HCT116 (cell line): ENCODE measurements at regions not wholly inside any gene's neighbourhood (a gene's known extent, or its start where the extent isn't known, plus 50 kb on each side); places are given as distances from the start of the nearest gene placed in this dataset.

Experiments used
- ATAC-seq: fragments of 200-7000 bp; cut with Tn5 transposase; 2 replicates; pipeline ENCODE4 v1.9.1; 2020; ENCODE audit warnings: mild to moderate bottlenecking, moderate library complexity
- BruUV-seq: library from RNA; stranded (reverse); fragments of 400-500 nt; replicated peaks from 2 replicates; lab custom pipeline; 2021; lab: Mats Ljungman, UMichigan
- CTCF ChIA-PET: fragments of 300-600 bp; sonication (Branson Sonifier 250); formaldehyde crosslinking; loops from one replicate; lab custom pipeline; 2021; ENCODE audit warnings: antibody characterized with exemption; lab: Charles Lee
- POLR2A ChIA-PET: fragments of 300-600, 350-600 bp; sonication (Branson Sonifier 250); formaldehyde crosslinking; loops from one replicate; lab custom pipeline; 2021; ENCODE audit warnings: antibody characterized with exemption; lab: Charles Lee
- RAD21 ChIA-PET, 2 experiments: fragments of 300-600 bp; sonication (Branson Sonifier 250); formaldehyde crosslinking; loops; one replicate each; lab custom pipeline; 2023; ENCODE audit warnings: low total read pairs in 2 of 2; ENCODE audit not compliant: uncharacterized antibody in 2 of 2, unreplicated experiment in 2 of 2, low non-redundant PET in 1 of 2; lab: Charles Lee
- DNase-seq: peaks from one replicate; pipeline ENCODE4 v3.0.0-alpha.2; 2010; ENCODE audit warnings: low read depth, low spot score
- H2AFZ ChIP-seq: fragments of 200-600 bp; shearing (Covaris generic), sonication (generic); 2 replicates; pipeline ENCODE4 v1.6.1; 2017; ENCODE audit warnings: low read depth, mixed run types, mixed read lengths, antibody characterized with exemption, low read length; ENCODE audit not compliant: poor library complexity, severe bottlenecking
- H3K27ac ChIP-seq: 2 replicates; pipeline ENCODE4 v1.5.1; 2012; ENCODE audit warnings: low read depth, low read length
- H3K27me3 ChIP-seq: fragments of 200-600 bp; sonication (generic); 2 replicates; pipeline ENCODE4 v1.6.1; 2016; ENCODE audit warnings: mixed run types, low read length, mixed read lengths; ENCODE audit not compliant: insufficient read depth
- H3K36me3 ChIP-seq, 2 experiments: fragments of 200-500 bp in 1 of 2; fragments of 200-600 bp in 1 of 2; sonication (Bioruptor generic) in 1 of 2; sonication (generic) in 1 of 2; 2 replicates each; pipeline versions ENCODE4 v1.5.1 to v1.6.1; 2014 to 2016; ENCODE audit warnings: low read length in 2 of 2, inconsistent platforms in 1 of 2, mixed read lengths in 1 of 2, mixed run types in 1 of 2; ENCODE audit not compliant: insufficient read depth in 2 of 2, control insufficient read depth in 1 of 2
- H3K4me1 ChIP-seq, 2 experiments: fragments of 200-600 bp in 1 of 2; sonication (generic) in 1 of 2; 2 replicates each; pipeline versions ENCODE4 v1.5.1 to v1.6.1; 2012 to 2017; ENCODE audit warnings: low read length in 2 of 2, inconsistent platforms in 1 of 2, mild to moderate bottlenecking in 1 of 2, mixed read lengths in 1 of 2, mixed run types in 1 of 2, moderate library complexity in 1 of 2; ENCODE audit not compliant: insufficient read depth in 2 of 2, control insufficient read depth in 1 of 2
- H3K4me2 ChIP-seq: fragments of 200-600 bp; sonication (generic); 2 replicates; pipeline ENCODE4 v1.6.1; 2017; ENCODE audit warnings: mixed run types, low read length, mixed read lengths
- H3K4me3 ChIP-seq, 2 experiments: fragments of 200-600 bp in 1 of 2; sonication (generic) in 1 of 2; replicated peaks in 1 of 2; 2 replicates each; pipeline ENCODE4 v1.5.1; 2011 to 2016; ENCODE audit warnings: low read length in 2 of 2, control low read depth in 1 of 2, low read depth in 1 of 2, mild to moderate bottlenecking in 1 of 2, mixed read lengths in 1 of 2, mixed run types in 1 of 2
- H3K79me2 ChIP-seq: fragments of 200-600 bp; sonication (generic); 2 replicates; pipeline ENCODE4 v1.6.1; 2017; ENCODE audit warnings: mild to moderate bottlenecking, mixed run types, low read length, moderate library complexity, mixed read lengths; ENCODE audit not compliant: insufficient read depth
- H3K9ac ChIP-seq: fragments of 200-600 bp; sonication (generic); 2 replicates; pipeline ENCODE4 v1.6.1; 2016; ENCODE audit warnings: low read length, mixed read lengths
- H3K9me2 ChIP-seq: fragments of 200-600 bp; sonication (generic), shearing (Covaris generic); 2 replicates; pipeline ENCODE4 v1.6.1; 2017; ENCODE audit warnings: mixed run types, mild to moderate bottlenecking, moderate library complexity; ENCODE audit not compliant: insufficient read depth
- H3K9me3 ChIP-seq, 2 experiments: fragments of 200-500 bp in 1 of 2; fragments of 200-600 bp in 1 of 2; sonication (Bioruptor generic) in 1 of 2; sonication (generic) in 1 of 2; 2 replicates each; pipeline ENCODE4 v1.6.1; 2014 to 2017; ENCODE audit warnings: low read length in 2 of 2, mixed read lengths in 2 of 2, inconsistent platforms in 1 of 2, low read depth in 1 of 2, mild to moderate bottlenecking in 1 of 2, mixed run types in 1 of 2, moderate library complexity in 1 of 2; ENCODE audit not compliant: control insufficient read depth in 1 of 2, insufficient read depth in 1 of 2
- H4K20me1 ChIP-seq: fragments of 200-600 bp; sonication (generic), shearing (Covaris generic); 2 replicates; pipeline ENCODE4 v1.6.1; 2017; ENCODE audit warnings: mixed run types, mild to moderate bottlenecking, moderate library complexity; ENCODE audit not compliant: insufficient read depth
- ATF3 ChIP-seq: IDR thresholded peaks from 2 replicates; pipeline ENCODE4 v1.6.1; 2012
- CEBPB ChIP-seq: IDR thresholded peaks from 2 replicates; pipeline ENCODE4 v1.6.1; 2012; ENCODE audit warnings: low read depth
- EGR1 ChIP-seq: IDR thresholded peaks from 2 replicates; pipeline ENCODE4 v1.6.1; 2012; ENCODE audit warnings: low read depth
- EZH2 ChIP-seq: fragments of 200-600 bp; sonication (generic); IDR thresholded peaks from 2 replicates; pipeline ENCODE4 v1.6.1; 2017; ENCODE audit warnings: antibody characterized with exemption, mixed run types
- JUND ChIP-seq: IDR thresholded peaks from 2 replicates; pipeline ENCODE4 v1.6.1; 2012
- MAX ChIP-seq: IDR thresholded peaks from 2 replicates; pipeline ENCODE4 v1.6.1; 2012
- POLR2A ChIP-seq: IDR thresholded peaks from 2 replicates; pipeline ENCODE4 v1.7.0; 2011; ENCODE audit warnings: borderline replicate concordance; ENCODE audit not compliant: insufficient read depth, insufficient read length; ENCODE audit errors: extremely low read depth
- POLR2AphosphoS5 ChIP-seq: IDR thresholded peaks from 2 replicates; pipeline ENCODE4 v1.6.1; 2011; ENCODE audit warnings: mild to moderate bottlenecking, low read depth, low read length, moderate library complexity
- RAD21 ChIP-seq: IDR thresholded peaks from 2 replicates; pipeline ENCODE4 v1.6.1; 2012; ENCODE audit warnings: low read depth, mild to moderate bottlenecking
- SIN3A ChIP-seq: IDR thresholded peaks from 2 replicates; pipeline ENCODE4 v1.6.1; 2012; ENCODE audit warnings: low read depth
- SP1 ChIP-seq: IDR thresholded peaks from 2 replicates; pipeline ENCODE4 v1.6.1; 2012; ENCODE audit warnings: low read depth
- TCF7L2 ChIP-seq: IDR thresholded peaks from 2 replicates; pipeline ENCODE4 v1.7.0; 2011; ENCODE audit warnings: borderline replicate concordance, inconsistent platforms; ENCODE audit not compliant: insufficient read depth, insufficient read length; ENCODE audit errors: extremely low read depth
- ZBTB33 ChIP-seq: IDR thresholded peaks from 2 replicates; pipeline ENCODE4 v1.6.1; 2011; ENCODE audit warnings: mild to moderate bottlenecking, low read length, moderate library complexity; ENCODE audit not compliant: insufficient replicate concordance; ENCODE audit errors: extremely low read depth
- ZFX ChIP-seq: fragments of 450-650 bp; IDR thresholded peaks from 2 replicates; pipeline ENCODE4 v1.6.1; 2017
- intact Hi-C: fragments of 100-400 bp; cut with micrococcal nuclease; formaldehyde crosslinking; loops from 2 replicates; pipeline ENCODE4 v1.10.0; 2022

DNA sequence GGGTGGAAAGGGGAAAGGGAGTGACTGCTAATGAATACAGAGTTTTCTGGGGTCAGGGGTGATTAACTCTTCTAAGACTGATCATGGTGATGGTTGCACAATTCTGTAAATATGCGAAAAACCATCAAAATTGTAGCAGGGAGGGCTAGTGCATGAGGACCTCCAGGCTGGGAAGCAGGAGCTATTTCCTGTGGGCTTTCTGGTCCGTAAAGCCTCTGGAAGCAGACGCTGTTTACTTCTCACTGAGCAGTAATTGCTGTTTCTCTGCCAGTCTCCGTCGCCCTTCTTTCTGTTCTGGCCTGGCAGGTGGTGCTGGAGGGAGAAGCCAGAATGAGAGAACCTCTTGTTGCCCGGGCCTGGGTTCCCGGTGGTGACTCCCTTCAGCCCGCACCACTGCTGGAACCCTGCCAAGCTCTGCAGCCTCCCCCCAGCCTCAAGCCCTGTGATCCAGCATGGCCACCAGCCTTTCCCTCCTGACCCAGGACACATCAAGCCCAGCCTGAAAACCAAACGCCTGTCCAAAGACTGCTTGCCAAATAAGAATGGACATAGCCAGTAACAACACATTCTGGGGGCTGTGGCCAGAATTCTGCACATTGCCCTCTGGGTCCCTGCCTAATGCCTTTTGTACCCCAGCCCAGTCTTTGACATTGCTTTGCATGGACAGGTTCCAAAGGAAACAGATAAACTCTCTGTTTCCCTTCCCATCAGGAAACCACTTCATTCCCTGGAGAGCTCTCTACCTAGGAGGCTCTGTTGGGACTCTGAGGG lies 201.0 kb upstream of the NAV2 start (continued):
- no peak for TF ChIP-seq POLR2AphosphoS5
- TF ChIP-seq EGR1: no peak
- no peak for TF ChIP-seq MAX
- no peak for TF ChIP-seq ZFX
- no peak for TF ChIP-seq RAD21
- no peak for TF ChIP-seq SIN3A
- TF ChIP-seq TCF7L2: no peak
- TF ChIP-seq ATF3: no peak
- no peak for TF ChIP-seq CEBPB

DNA sequence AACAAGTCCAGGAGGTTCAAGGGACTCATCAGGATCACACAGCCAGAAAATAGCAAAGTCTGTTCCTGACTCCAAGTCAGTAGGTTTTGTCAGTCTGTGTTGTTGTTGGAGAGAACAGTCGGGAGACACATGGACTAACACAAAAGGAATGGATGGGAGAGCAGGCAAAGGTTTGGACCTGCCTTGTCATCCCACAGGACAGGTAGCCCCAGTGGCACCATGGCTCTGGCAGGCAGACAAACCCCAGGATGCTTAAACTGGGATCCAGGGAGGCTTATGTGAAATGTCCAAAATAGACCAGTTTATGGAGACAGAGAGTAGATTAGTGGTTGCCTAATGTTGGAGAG lies 201.6 kb upstream of the NAV2 start:
- Histone ChIP-seq H3K27ac (no peak overlapping the region), H3K27me3 (peaks cover 68% of the 10 kb centered on the region), H4K20me1 (no peaks in the 10 kb centered on the region)
- TF ChIP-seq POLR2AphosphoS5: no peak
- no peak for TF ChIP-seq ZBTB33
- no peak for TF ChIP-seq SP1
- TF ChIP-seq EZH2: no peak
- TF ChIP-seq JUND: no peak
- TF ChIP-seq EGR1: no peak
- TF ChIP-seq CEBPB: no peak
- no peak for TF ChIP-seq RAD21
- TF ChIP-seq ZFX: no peak
- TF ChIP-seq POLR2A: no peak
- TF ChIP-seq ATF3: no peak
- TF ChIP-seq, all 23 proteins: peak for 0
- Histone ChIP-seq H3K4me2 (no peak overlapping the region), H3K9me2 (no peaks in the 10 kb centered on the region), H3K36me3 (no peaks in the 10 kb centered on the region), H2AFZ (no peak overlapping the region), H3K9me3 (no peaks in the 10 kb centered on the region), H3K4me1 (peaks cover 8 to 10% of the 10 kb centered on the region in 2 experiments; a peak in 3 of 4 replicates), H3K79me2 (no peaks in the 10 kb centered on the region), H3K9ac (no peak overlapping the region), H3K4me3 (no peak overlapping the region)
- CTCF ChIA-PET: no interaction called here
- no peak for DNase-seq
- ATAC-seq: no peak
- intact Hi-C loops: no loop called here
- no TSS peak for BruUV-seq
- POLR2A ChIA-PET: no interaction called here
- RAD21 ChIA-PET: no interaction called here
